HL-60 (cell line): ENCODE measurements at regions not wholly inside any gene's neighbourhood (a gene's known extent, or its start where the extent isn't known, plus 50 kb on each side); places are given as distances from the start of the nearest gene placed in this dataset.

ENCODE experiments used
- DNase-seq, 2 experiments: peaks; one replicate each; pipeline ENCODE4 v3.0.0-alpha.2; 2010 to 2020; ENCODE audit warnings: low read depth in 1 of 2, low spot score in 1 of 2
- H3K27ac ChIP-seq: fragments of 250-450 bp; sonication (Bioruptor Pico); replicated peaks from 2 replicates; pipeline ENCODE4 v1.5.1; 2020; ENCODE audit warnings: mild to moderate bottlenecking, moderate library complexity
- H3K27me3 ChIP-seq: fragments of 250-450 bp; sonication (Bioruptor Pico); 2 replicates; pipeline ENCODE4 v1.5.1; 2021; ENCODE audit warnings: mild to moderate bottlenecking, moderate library complexity; ENCODE audit not compliant: insufficient read depth, poor library complexity, severe bottlenecking
- H3K4me3 ChIP-seq: replicated peaks from 2 replicates; pipeline ENCODE4 v1.5.1; 2011; ENCODE audit warnings: mild to moderate bottlenecking, control low read depth, low read length; ENCODE audit not compliant: insufficient read depth
- GABPA ChIP-seq: IDR thresholded peaks from 2 replicates; pipeline ENCODE4 v1.6.1; 2012; ENCODE audit warnings: low read depth
- POLR2AphosphoS5 ChIP-seq: IDR thresholded peaks from 2 replicates; pipeline ENCODE4 v1.6.1; 2012; ENCODE audit warnings: low read depth
- REST ChIP-seq: IDR thresholded peaks from 2 replicates; pipeline ENCODE4 v1.6.1; 2012; ENCODE audit warnings: low read depth; ENCODE audit not compliant: insufficient replicate concordance
- SPI1 ChIP-seq: IDR thresholded peaks from 2 replicates; pipeline ENCODE4 v1.6.1; 2012; ENCODE audit warnings: low read depth, mild to moderate bottlenecking, borderline replicate concordance
- TF ChIP-seq, protein P1 (sequence below): IDR thresholded peaks from one replicate; pipeline ENCODE4 v1.5.1; 2011; ENCODE audit warnings: low read length, control low read depth, inconsistent platforms; ENCODE audit not compliant: insufficient read depth

DNA sequence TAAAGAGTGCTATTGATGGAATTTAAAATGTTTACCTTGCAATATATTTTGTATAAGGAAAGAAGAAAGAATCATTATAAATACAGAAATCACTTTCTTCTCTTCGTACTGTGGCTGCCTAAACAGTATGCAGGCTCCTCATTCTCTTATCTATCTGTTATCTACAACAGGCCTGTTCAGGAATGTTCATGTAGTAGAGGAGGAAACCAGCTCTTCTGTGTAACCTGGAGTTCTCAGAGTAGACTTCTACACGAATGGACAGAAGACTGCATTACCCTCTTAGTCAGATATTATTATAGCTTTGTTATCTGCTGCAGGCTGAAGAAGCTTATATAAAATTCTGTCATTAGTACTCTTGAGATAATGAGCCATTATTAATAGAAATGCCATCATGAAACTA is 1225.9 kb upstream of the CNTN5 start:
- no peak for DNase-seq
- Histone ChIP-seq H3K27ac (no peak overlapping the region), H3K4me3 (no peak overlapping the region), H3K27me3 (no peaks in the 10 kb centered on the region)
- TF ChIP-seq SPI1: no peak
- TF ChIP-seq, protein P1, sequence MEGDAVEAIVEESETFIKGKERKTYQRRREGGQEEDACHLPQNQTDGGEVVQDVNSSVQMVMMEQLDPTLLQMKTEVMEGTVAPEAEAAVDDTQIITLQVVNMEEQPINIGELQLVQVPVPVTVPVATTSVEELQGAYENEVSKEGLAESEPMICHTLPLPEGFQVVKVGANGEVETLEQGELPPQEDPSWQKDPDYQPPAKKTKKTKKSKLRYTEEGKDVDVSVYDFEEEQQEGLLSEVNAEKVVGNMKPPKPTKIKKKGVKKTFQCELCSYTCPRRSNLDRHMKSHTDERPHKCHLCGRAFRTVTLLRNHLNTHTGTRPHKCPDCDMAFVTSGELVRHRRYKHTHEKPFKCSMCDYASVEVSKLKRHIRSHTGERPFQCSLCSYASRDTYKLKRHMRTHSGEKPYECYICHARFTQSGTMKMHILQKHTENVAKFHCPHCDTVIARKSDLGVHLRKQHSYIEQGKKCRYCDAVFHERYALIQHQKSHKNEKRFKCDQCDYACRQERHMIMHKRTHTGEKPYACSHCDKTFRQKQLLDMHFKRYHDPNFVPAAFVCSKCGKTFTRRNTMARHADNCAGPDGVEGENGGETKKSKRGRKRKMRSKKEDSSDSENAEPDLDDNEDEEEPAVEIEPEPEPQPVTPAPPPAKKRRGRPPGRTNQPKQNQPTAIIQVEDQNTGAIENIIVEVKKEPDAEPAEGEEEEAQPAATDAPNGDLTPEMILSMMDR: no peak
- TF ChIP-seq REST: no peak

GRCh38 chr11:97800891-97801290 is 1219.9 kb upstream of the CNTN5 start:
- no peak for DNase-seq
- Histone ChIP-seq H3K4me3 (no peak overlapping the region), H3K27ac (no peak overlapping the region), H3K27me3 (no peaks in the 10 kb centered on the region)
- TF ChIP-seq GABPA (no peak), REST (no peak), POLR2AphosphoS5 (no peak), SPI1 (no peak)
- TF ChIP-seq, protein P1: no peak

DNA sequence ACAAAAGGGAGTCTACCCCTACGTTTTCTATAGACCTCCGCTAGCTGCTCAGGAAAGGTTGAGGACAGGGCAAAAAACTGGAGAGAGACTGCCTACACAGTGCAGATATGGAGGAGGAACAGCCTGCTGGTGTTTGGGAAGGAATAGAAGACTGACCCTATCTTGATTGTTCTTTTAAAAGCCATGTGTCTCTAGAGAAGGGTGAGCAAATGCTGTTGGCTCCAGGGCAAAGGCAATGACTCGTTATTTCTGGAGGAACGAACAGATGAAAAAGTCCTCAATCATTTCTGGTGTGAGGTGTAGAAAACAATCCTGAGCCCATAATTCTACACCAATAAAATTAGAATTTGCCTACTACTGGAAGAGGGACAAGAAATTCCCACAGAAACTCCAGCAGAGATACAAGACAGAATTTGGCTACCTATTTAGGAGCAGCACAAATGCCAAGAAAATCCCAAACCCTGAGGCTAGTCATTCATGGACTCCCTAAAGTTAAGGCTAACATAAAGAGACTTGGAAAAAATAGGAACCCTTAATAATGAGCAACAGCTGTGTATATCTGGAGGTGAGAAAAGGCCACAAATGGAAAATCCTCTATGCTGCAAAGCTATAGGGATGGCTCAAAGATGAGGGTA is 1206.3 kb upstream of the CNTN5 start:
- TF ChIP-seq POLR2AphosphoS5 (no peak), GABPA (no peak), REST (no peak), SPI1 (no peak)
- TF ChIP-seq, protein P1: no peak
- no peak overlapping the region for H3K27ac ChIP-seq
- DNase-seq: no peak
- H3K4me3 ChIP-seq: no peak overlapping the region
- no peaks in the 10 kb centered on the region for H3K27me3 ChIP-seq
